ENCODE measurements at regions not wholly inside any gene's neighbourhood (a gene's known extent, or its start where the extent isn't known, plus 50 kb on each side); places are given as distances from the start of the nearest gene placed in this dataset.
"Not testable (repeated sequence)": the region's sequence is repeated elsewhere in the genome, so short reads cannot be mapped to it uniquely, and the experiment has no call there.

DNA sequence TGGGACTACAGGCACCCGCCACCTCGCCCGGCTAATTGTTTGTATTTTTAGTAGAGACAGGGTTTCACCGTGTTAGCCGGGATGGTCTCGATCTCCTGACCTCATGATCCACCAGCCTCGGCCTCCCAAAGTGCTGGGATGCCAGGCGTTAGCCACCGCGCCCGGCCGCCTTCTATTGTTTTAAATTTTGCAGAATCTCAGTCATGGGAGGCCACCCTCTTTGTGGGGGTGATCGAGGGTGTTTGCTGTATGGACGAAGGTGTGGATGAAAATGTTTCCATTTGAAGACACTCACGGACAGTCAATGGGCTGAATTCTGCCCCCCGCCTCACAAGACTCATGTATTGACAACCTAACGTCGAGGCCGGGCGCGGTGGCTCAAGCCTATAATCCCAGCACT is 73.0 kb upstream of the SHOX start:
- not testable (repeated sequence) for H3K36me3 Mint-ChIP-seq; H3K4me3 Mint-ChIP-seq; H3K27ac Mint-ChIP-seq; H3K4me1 Mint-ChIP-seq (ENCODE audit: low read depth in 2 of 2); H3K9me3 Mint-ChIP-seq; DNase-seq (ENCODE audit: low spot score); ATAC-seq; H3K27me3 Mint-ChIP-seq

DNA sequence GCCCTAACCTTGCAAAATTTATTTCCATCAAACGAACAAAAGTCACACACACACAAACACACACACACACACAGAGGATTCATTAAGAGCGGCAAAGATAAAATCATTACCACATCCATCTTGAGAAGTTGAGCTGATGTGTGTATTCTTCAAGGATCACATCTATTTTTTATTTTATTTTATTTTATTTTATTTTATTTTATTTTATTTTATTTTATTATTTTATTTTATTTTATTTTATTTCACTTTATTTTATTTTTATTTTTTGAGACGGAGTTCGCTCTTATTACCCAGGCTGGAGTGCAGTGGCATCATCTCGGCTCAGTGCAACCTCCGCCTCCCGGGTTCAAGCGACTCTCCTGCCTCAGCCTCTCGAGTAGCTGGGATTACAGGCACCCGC is 71.3 kb upstream of the SHOX start:
- H3K4me1 Mint-ChIP-seq (ENCODE audit: low read depth in 2 of 2); H3K9me3 Mint-ChIP-seq; H3K4me3 Mint-ChIP-seq; H3K27ac Mint-ChIP-seq; H3K27me3 Mint-ChIP-seq; DNase-seq (ENCODE audit: low spot score); H3K36me3 Mint-ChIP-seq; ATAC-seq: not testable (repeated sequence)

DNA sequence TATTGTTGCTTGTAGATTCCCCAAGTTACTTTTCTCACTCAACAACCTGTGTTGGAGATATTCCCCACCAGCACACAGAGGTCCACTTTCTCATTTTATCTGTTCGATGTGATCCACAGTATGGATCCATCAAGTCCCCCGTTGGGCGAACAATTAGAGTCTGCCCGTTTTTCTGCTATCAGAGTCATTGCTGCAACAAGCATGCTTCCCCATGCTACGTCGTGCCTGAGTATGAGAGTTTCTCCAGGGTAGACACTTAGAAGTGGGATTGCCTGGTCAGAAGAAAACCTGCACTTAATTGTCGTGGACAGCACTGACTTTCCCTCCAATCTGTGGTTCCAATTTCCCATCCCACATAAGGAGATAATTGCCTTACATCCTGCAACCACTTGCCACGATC is 62.7 kb upstream of the SHOX start:
- H3K9me3 Mint-ChIP-seq = peaks cover 8% of the 10 kb centered on the region
- ATAC-seq (no peak), DNase-seq (ENCODE audit: low spot score) (no peak)
- no peak overlapping the region for H3K4me3 Mint-ChIP-seq
- H3K4me1 Mint-ChIP-seq (ENCODE audit: low read depth in 2 of 2) = no peaks in the 10 kb centered on the region
- no peaks in the 10 kb centered on the region for H3K27me3 Mint-ChIP-seq
- no peak overlapping the region for H3K27ac Mint-ChIP-seq
- H3K36me3 Mint-ChIP-seq = no peaks in the 10 kb centered on the region

DNA sequence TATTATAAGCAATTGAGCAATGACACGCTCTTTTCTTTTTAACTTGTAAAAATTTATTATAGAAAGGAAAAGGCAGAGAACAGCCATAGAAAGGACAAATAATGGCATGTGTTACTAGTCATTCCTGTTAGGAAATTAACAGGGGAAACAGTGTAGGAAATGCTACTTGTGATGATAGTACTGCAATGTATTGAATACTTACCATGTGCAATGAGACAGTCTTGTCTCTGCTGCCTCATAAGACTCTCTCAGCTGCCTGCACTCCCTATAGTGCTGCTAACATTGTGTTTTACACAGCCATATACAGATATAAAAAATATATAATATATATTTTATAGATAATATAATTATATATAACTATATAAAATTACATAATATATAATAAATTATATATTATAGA is 62.3 kb upstream of the SHOX start:
- H3K4me1 Mint-ChIP-seq (ENCODE audit: low read depth in 2 of 2) = no peaks in the 10 kb centered on the region
- H3K36me3 Mint-ChIP-seq = no peaks in the 10 kb centered on the region
- no peaks in the 10 kb centered on the region for H3K27me3 Mint-ChIP-seq
- no peak for DNase-seq (ENCODE audit: low spot score)
- peaks cover 8% of the 10 kb centered on the region for H3K9me3 Mint-ChIP-seq
- ATAC-seq = no peak
- no peak overlapping the region for H3K4me3 Mint-ChIP-seq
- no peak overlapping the region for H3K27ac Mint-ChIP-seq

DNA sequence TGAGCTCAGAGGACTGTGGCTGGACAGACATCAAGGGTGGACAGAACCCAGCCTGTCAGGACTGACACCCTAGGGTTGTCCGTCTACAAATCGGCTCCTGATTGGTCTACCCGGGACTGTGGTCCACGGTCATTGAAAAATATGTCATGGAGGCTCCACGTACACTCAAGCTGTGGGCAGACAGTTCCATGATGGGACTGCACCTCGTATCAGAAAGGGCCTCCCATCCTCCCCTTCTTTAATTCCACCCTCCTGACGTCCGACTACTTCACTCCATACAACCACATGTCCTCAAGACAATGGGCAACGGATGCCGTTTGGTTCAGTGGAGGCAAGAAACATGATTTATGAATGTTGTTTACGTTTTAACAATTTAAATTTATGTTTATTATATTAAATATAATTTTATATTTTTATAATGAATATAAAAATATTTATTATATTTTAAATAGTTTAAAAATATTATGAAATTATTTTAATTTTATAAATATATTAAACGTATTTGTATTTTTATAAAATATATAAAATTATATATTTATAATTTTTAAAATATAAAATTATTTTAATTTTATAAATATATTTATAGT is 58.0 kb upstream of the SHOX start:
- ATAC-seq (peak in 1 of 2 donors; percentile 27), DNase-seq (ENCODE audit: low spot score) (no peak)
- H3K4me1 Mint-ChIP-seq (ENCODE audit: low read depth in 2 of 2) = no peaks in the 10 kb centered on the region
- H3K27me3 Mint-ChIP-seq = peaks cover 0 to 2% of the 10 kb centered on the region in 2 donors
- no peak overlapping the region for H3K27ac Mint-ChIP-seq
- no peaks in the 10 kb centered on the region for H3K36me3 Mint-ChIP-seq
- H3K4me3 Mint-ChIP-seq = no peak overlapping the region
- peaks cover 5% of the 10 kb centered on the region for H3K9me3 Mint-ChIP-seq

DNA sequence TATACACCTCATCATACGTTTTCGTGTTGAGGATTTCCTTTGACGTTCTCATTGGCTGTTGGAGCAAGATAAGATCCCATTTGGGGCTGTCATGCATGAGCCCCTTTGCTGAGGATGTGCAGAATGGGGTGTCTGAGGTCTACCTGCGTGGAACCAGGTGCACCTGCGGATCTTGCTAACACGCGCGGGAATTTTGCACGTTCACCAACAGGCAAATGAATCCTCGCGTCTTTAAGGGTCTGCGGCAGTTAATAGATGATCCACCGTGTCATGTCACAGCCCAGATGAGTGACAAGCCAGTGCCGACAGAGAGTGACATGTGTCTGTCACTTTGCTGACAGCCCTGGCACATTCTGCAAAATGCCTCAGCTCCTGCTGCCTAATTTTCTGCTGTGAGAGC is 56.3 kb upstream of the SHOX start:
- ATAC-seq (no peak), DNase-seq (ENCODE audit: low spot score) (no peak)
- no peaks in the 10 kb centered on the region for H3K4me1 Mint-ChIP-seq (ENCODE audit: low read depth in 2 of 2)
- peaks cover 9% of the 10 kb centered on the region for H3K9me3 Mint-ChIP-seq
- H3K36me3 Mint-ChIP-seq = no peaks in the 10 kb centered on the region
- H3K27ac Mint-ChIP-seq = no peak overlapping the region
- H3K4me3 Mint-ChIP-seq = no peak overlapping the region
- peaks cover 0 to 6% of the 10 kb centered on the region in 2 donors for H3K27me3 Mint-ChIP-seq

- DNase-seq (ENCODE audit: low spot score) (no peak), ATAC-seq (peak in 1 of 2 donors; percentile 33)
- Mint-ChIP-seq H3K4me3 (no peak overlapping the region), H3K36me3 (no peaks in the 10 kb centered on the region), H3K27me3 (peaks cover 0 to 6% of the 10 kb centered on the region in 2 donors), H3K27ac (no peak overlapping the region), H3K4me1 (ENCODE audit: low read depth in 2 of 2) (no peaks in the 10 kb centered on the region), H3K9me3 (peaks cover 9% of the 10 kb centered on the region)
Measured at GRCh38 chrX:574830-575229, 55.8 kb upstream of the SHOX start.

GRCh38 chrX:576904-577560 is 53.6 kb upstream of the SHOX start:
- peaks cover 9% of the 10 kb centered on the region for H3K9me3 Mint-ChIP-seq
- H3K4me1 Mint-ChIP-seq (ENCODE audit: low read depth in 2 of 2) = no peaks in the 10 kb centered on the region
- H3K27ac Mint-ChIP-seq = no peak overlapping the region
- DNase-seq (ENCODE audit: low spot score) (no peak), ATAC-seq (no peak)
- H3K4me3 Mint-ChIP-seq = no peak overlapping the region
- no peaks in the 10 kb centered on the region for H3K36me3 Mint-ChIP-seq
- peaks cover 0 to 6% of the 10 kb centered on the region in 2 donors for H3K27me3 Mint-ChIP-seq

- peaks cover 0 to 6% of the 10 kb centered on the region in 2 donors for H3K27me3 Mint-ChIP-seq
- no peak overlapping the region for H3K4me3 Mint-ChIP-seq
- no peaks in the 10 kb centered on the region for H3K4me1 Mint-ChIP-seq (ENCODE audit: low read depth in 2 of 2)
- no peaks in the 10 kb centered on the region for H3K36me3 Mint-ChIP-seq
- ATAC-seq (no peak), DNase-seq (ENCODE audit: low spot score) (no peak)
- peaks cover 9% of the 10 kb centered on the region for H3K9me3 Mint-ChIP-seq
- H3K27ac Mint-ChIP-seq = no peak overlapping the region
Measured at GRCh38 chrX:578531-578930, 52.1 kb upstream of the SHOX start.

GRCh38 chrX:580030-580429 is 50.6 kb upstream of the SHOX start:
- Mint-ChIP-seq H3K27me3 (peaks cover 0 to 6% of the 10 kb centered on the region in 2 donors), H3K9me3 (peaks cover 9% of the 10 kb centered on the region), H3K36me3 (no peaks in the 10 kb centered on the region), H3K27ac (no peak overlapping the region), H3K4me1 (ENCODE audit: low read depth in 2 of 2) (no peaks in the 10 kb centered on the region), H3K4me3 (no peak overlapping the region)
- no peak for ATAC-seq
- DNase-seq (ENCODE audit: low spot score) = no peak

Measured in natural killer cell treated with Interleukin-12 subunit alpha and Interleukin-12 subunit beta and Interleukin-15 and Interleukin-18, amount 100 ng/mL, for 72 hours (primary cell).